Kidney (tissue), 13 donors: ENCODE measurements at regions not wholly inside any gene's neighbourhood (a gene's known extent, or its start where the extent isn't known, plus 50 kb on each side); places are given as distances from the start of the nearest gene placed in this dataset.

Source experiments
- DNase-seq, 5 donors: peaks; one replicate each; pipeline ENCODE4 v3.0.0-alpha.2; 2013 to 2020
- FAIRE-seq: peaks from 2 replicates; lab custom pipeline; 2012; peaks lifted over from hg19 to GRCh38; lab: Jason Lieb, UNC
- H3K27ac ChIP-seq, 2 donors: one replicate each; pipeline ENCODE4 v1.7.0; 2013; ENCODE audit warnings: low read depth in 2 of 2, low read length in 2 of 2, inconsistent platforms in 1 of 2
- H3K27me3 ChIP-seq: one replicate; pipeline ENCODE4 v1.7.1; 2013; ENCODE audit warnings: low read length, inconsistent platforms; ENCODE audit not compliant: control insufficient read depth, insufficient read depth
- H3K36me3 ChIP-seq, 3 donors: one replicate each; pipeline versions ENCODE4 v1.7.0 to v1.7.1; 2013; ENCODE audit warnings: low read length in 3 of 3, control low read depth in 1 of 3, inconsistent platforms in 1 of 3; ENCODE audit not compliant: insufficient read depth in 3 of 3, control insufficient read depth in 2 of 3
- H3K4me1 ChIP-seq, 3 donors: one replicate each; pipeline versions ENCODE4 v1.7.0 to v1.7.1; 2013; ENCODE audit warnings: low read length in 3 of 3, inconsistent platforms in 1 of 3, low read depth in 1 of 3; ENCODE audit not compliant: control insufficient read depth in 2 of 3, insufficient read depth in 2 of 3
- H3K4me3 ChIP-seq, 3 donors: one replicate each; pipeline versions ENCODE4 v1.7.0 to v1.8.1; 2013; ENCODE audit warnings: low read length in 3 of 3, control low read depth in 1 of 3, inconsistent platforms in 1 of 3
- H3K9ac ChIP-seq, 3 donors: one replicate each; pipeline versions ENCODE4 v1.7.0 to v1.7.1; 2013; ENCODE audit warnings: low read length in 3 of 3, control low read depth in 1 of 3, inconsistent platforms in 1 of 3
- H3K9me3 ChIP-seq, 3 donors: one replicate each; pipeline versions ENCODE4 v1.7.0 to v1.7.1; 2013; ENCODE audit warnings: low read length in 3 of 3, control low read depth in 1 of 3, inconsistent platforms in 1 of 3; ENCODE audit not compliant: control insufficient read depth in 2 of 3, insufficient read depth in 1 of 3
- CTCF ChIP-seq: IDR thresholded peaks from 3 replicates; pipeline ENCODE4 v1.5.1; 2012; ENCODE audit warnings: mild to moderate bottlenecking, moderate library complexity, borderline replicate concordance; ENCODE audit not compliant: insufficient read depth; ENCODE audit errors: extremely low read depth
- intact Hi-C: fragments of 100-400 bp; cut with DNase I; formaldehyde crosslinking; loops from one replicate; pipeline ENCODE4 v1.11.1; 2022
- donor health status: control.
- donor health status: control.
- donor health status: control.
- donor health status: control.
- donor health status: control.
- donor health status: DM: yes; HTN: yes; CAD: no.
- donor health status: Normal renal cell carcinoma (clear cell type).

DNA sequence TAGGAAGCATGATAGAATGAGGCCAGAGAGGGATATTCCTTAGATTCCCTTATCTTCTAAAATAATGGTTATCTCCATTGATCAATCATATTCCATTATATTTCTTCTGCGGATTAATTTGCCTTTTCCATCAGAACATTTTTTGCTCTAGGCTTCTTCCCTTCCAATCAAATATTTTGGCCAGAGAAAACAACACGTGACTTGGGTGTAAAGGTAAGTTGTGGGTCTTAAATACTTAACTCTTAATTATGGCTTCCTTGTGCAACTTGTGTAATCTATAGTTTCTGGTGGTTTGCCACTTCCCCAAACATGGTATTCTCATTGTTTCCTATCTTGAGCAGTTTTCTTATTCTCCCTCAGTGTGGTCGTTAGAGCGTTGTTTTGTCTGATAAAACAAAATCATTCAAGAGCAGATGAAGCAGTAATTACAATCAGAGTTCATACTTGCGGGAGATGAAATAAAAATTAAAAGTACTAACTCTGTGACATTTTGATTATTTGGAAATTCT is 889.3 kb downstream of the MAT2B start:
- H3K9me3 ChIP-seq: no peaks in the 10 kb centered on the region
- H3K27me3 ChIP-seq: no peaks in the 10 kb centered on the region
- FAIRE-seq (no peak), DNase-seq (no peak)
- H3K4me3 ChIP-seq: no peak overlapping the region
- H3K4me1 ChIP-seq: no peaks in the 10 kb centered on the region
- H3K27ac ChIP-seq: no peak overlapping the region
- H3K9ac ChIP-seq: no peak overlapping the region
- H3K36me3 ChIP-seq: no peaks in the 10 kb centered on the region
- no peak for TF ChIP-seq CTCF
- intact Hi-C loops: no loop called here

DNA sequence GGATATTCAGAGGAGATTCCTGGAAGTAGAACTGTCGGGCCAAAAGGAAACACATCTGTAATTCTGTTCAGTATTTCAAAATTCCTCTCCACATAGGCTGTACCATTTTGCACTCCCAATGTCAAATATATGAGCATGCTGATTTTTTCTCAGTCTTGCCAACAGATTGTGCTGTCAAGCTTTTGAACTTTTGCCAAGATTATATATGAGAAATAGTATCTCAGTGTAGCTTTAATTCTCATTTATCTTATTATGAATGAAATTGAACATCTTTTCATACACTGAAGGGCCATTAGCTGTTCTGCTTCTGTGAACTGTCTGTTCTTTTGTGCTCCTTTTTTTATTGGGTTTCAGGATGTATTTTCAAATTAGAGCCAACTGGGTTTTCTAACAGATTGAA is 907.1 kb downstream of the MAT2B start:
- no peak overlapping the region for H3K9ac ChIP-seq
- H3K36me3 ChIP-seq: no peaks in the 10 kb centered on the region
- H3K27ac ChIP-seq: no peak overlapping the region
- no peak for TF ChIP-seq CTCF
- no peak overlapping the region for H3K4me3 ChIP-seq
- intact Hi-C loops: no loop called here
- no peaks in the 10 kb centered on the region for H3K9me3 ChIP-seq
- DNase-seq (no peak), FAIRE-seq (no peak)
- no peaks in the 10 kb centered on the region for H3K4me1 ChIP-seq
- no peaks in the 10 kb centered on the region for H3K27me3 ChIP-seq

DNA sequence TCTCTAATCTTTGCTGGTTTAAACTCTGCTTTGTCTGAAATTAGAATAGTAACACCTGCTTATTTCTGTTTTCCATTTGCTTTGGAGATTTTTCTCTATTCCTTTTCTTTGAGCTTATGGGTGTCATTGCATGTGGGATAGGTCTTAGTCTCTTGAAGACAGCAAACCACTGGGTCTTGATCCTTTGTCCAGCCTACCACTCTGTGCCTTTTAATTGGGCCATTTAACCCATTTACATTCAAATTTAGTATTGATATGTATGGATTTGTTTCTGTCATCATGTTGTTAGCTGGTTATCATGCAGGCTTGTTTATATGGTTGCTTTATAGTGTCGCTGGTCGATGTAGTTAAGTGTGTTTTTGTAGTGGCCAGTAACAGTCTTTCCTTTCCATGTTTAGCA is 914.7 kb downstream of the MAT2B start:
- no peak overlapping the region for H3K27ac ChIP-seq
- intact Hi-C loops: no loop called here
- no peaks in the 10 kb centered on the region for H3K27me3 ChIP-seq
- H3K4me1 ChIP-seq: no peaks in the 10 kb centered on the region
- no peak overlapping the region for H3K4me3 ChIP-seq
- FAIRE-seq (no peak), DNase-seq (no peak)
- H3K36me3 ChIP-seq: no peaks in the 10 kb centered on the region
- H3K9ac ChIP-seq: no peak overlapping the region
- H3K9me3 ChIP-seq: peaks cover 0 to 9% (median 9%) of the 10 kb centered on the region in 3 donors
- TF ChIP-seq CTCF: no peak

DNA sequence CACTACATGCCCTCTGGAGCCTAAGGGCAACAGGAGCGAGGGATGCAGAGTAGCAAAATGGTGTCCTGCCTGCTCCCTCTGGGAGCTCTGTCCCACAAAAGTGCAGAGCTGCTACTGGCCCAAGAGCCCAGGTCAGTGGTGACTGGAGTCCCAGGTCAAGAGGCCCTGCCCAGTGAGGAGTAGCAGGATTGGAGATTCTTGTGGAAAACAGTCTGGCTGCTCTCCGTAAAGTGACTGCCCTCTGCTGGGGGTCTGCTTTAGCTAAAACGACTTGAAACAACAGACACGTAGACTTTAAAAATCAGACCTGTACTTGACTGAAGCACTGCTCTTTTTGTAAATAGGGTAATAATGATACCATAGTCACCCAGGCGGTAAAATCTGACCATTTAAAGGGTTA is 917.0 kb downstream of the MAT2B start:
- H3K4me3 ChIP-seq: no peak overlapping the region
- H3K27me3 ChIP-seq: no peaks in the 10 kb centered on the region
- no peak for TF ChIP-seq CTCF
- intact Hi-C loops: no loop called here
- H3K27ac ChIP-seq: no peak overlapping the region
- no peak overlapping the region for H3K9ac ChIP-seq
- peak in 1 of 5 donors; percentile 10 for DNase-seq
- H3K36me3 ChIP-seq: no peaks in the 10 kb centered on the region
- FAIRE-seq: no peak
- H3K9me3 ChIP-seq: peaks cover 0 to 9% (median 9%) of the 10 kb centered on the region in 3 donors
- no peaks in the 10 kb centered on the region for H3K4me1 ChIP-seq
